K562 (cell line): ENCODE measurements at regions not wholly inside any gene's neighbourhood (a gene's known extent, or its start where the extent isn't known, plus 50 kb on each side); places are given as distances from the start of the nearest gene placed in this dataset.

ENCODE experiments used
- ATAC-seq: fragments of 200-7000 bp; cut with Tn5 transposase; 3 replicates; pipeline ENCODE4 v1.9.1; 2020; ENCODE audit warnings: moderate library complexity
- BruUV-seq: library from RNA; stranded (reverse); fragments of 400-500 nt; replicated peaks from 2 replicates; lab custom pipeline; 2021; lab: Mats Ljungman, UMichigan
- CTCF ChIA-PET: fragments of 300-600 bp; formaldehyde crosslinking; extraction: SDS; loops from one replicate; lab custom pipeline; 2021; ENCODE audit warnings: low intra/inter-chr PET ratio; lab: Yijun Ruan, JAX
- POLR2A ChIA-PET: fragments of 300-600, 350-650 bp; sonication (Branson Sonifier 250); formaldehyde crosslinking; extraction: SDS; loops from one replicate; lab custom pipeline; 2021; ENCODE audit warnings: antibody characterized with exemption, inconsistent platforms; lab: Yijun Ruan, JAX
- DNase-seq, 4 experiments: peaks; one replicate each; pipeline versions ENCODE4 v3.0.0 to v3.0.0-alpha.2; 2011 to 2018; ENCODE audit warnings: low spot score in 3 of 4, mixed read lengths in 3 of 4; ENCODE audit errors: extremely low read depth in 1 of 4
- FAIRE-seq: peaks from 2 replicates; lab custom pipeline; 2011; peaks lifted over from hg19 to GRCh38; lab: Jason Lieb, UNC
- H2AFZ ChIP-seq: 2 replicates; pipeline ENCODE4 v1.6.0; 2011; ENCODE audit warnings: low read depth, low read length, control low read depth, inconsistent platforms
- H3K27ac ChIP-seq: fragments of 200-600 bp; 3 replicates; pipeline ENCODE4 v1.8.0; 2011; ENCODE audit warnings: low read depth, mild to moderate bottlenecking, control low read depth, inconsistent platforms, low read length, moderate library complexity, mixed read lengths; ENCODE audit errors: extremely low read depth
- H3K27me3 ChIP-seq, 2 experiments: fragments of 300-600 bp in 1 of 2; 2 replicates in 1 of 2; 3 replicates in 1 of 2; pipeline versions ENCODE4 v1.6.0 to v1.8.0; 2011; ENCODE audit warnings: inconsistent platforms in 2 of 2, low read length in 2 of 2, mild to moderate bottlenecking in 1 of 2, mixed read lengths in 1 of 2, moderate library complexity in 1 of 2; ENCODE audit not compliant: control insufficient read depth in 2 of 2, insufficient read depth in 2 of 2
- H3K36me3 ChIP-seq: fragments of 300-600 bp; 3 replicates; pipeline ENCODE4 v1.8.0; 2011; ENCODE audit warnings: mild to moderate bottlenecking, low read length, inconsistent platforms; ENCODE audit not compliant: control insufficient read depth, insufficient read depth
- H3K4me1 ChIP-seq, 2 experiments: fragments of 200-600 bp in 1 of 2; replicated peaks in 1 of 2; 2 replicates in 1 of 2; 3 replicates in 1 of 2; pipeline versions ENCODE4 v1.5.1 to v1.8.0; 2011; ENCODE audit warnings: inconsistent platforms in 2 of 2, low read length in 2 of 2, mild to moderate bottlenecking in 1 of 2, mixed read lengths in 1 of 2, moderate library complexity in 1 of 2; ENCODE audit not compliant: control insufficient read depth in 2 of 2, insufficient read depth in 2 of 2
- H3K4me2 ChIP-seq: 2 replicates; pipeline ENCODE4 v1.6.1; 2011; ENCODE audit warnings: low read length, control low read depth, inconsistent platforms, mixed read lengths; ENCODE audit not compliant: insufficient read depth
- H3K4me3 ChIP-seq: fragments of 200-600 bp; sonication (generic), shearing (Covaris generic); 2 replicates; pipeline ENCODE4 v1.5.1; 2016; ENCODE audit warnings: control low read depth, inconsistent platforms
- H3K79me2 ChIP-seq: fragments of 200-600 bp; 3 replicates; pipeline ENCODE4 v1.8.0; 2011; ENCODE audit warnings: low read length, inconsistent platforms; ENCODE audit not compliant: control insufficient read depth, insufficient read depth
- H3K9ac ChIP-seq, 2 experiments: 2 replicates each; pipeline versions ENCODE4 v1.6.0 to v1.6.1; 2011; ENCODE audit warnings: low read depth in 2 of 2, low read length in 2 of 2, control low read depth in 1 of 2, inconsistent platforms in 1 of 2, mild to moderate bottlenecking in 1 of 2, mixed read lengths in 1 of 2; ENCODE audit not compliant: insufficient read depth in 1 of 2
- H3K9me1 ChIP-seq: one replicate; pipeline ENCODE4 v1.6.0; 2011; ENCODE audit warnings: inconsistent platforms, mild to moderate bottlenecking, low read length, moderate library complexity; ENCODE audit not compliant: control insufficient read depth, insufficient read depth
- H3K9me3 ChIP-seq: replicated peaks from 2 replicates; pipeline ENCODE4 v1.5.1; 2011; ENCODE audit warnings: low read depth, low read length, inconsistent platforms; ENCODE audit not compliant: control insufficient read depth, insufficient read depth
- H4K20me1 ChIP-seq: replicated peaks from 2 replicates; pipeline ENCODE4 v1.6.1; 2011; ENCODE audit warnings: low read length, inconsistent platforms, mixed read lengths; ENCODE audit not compliant: control insufficient read depth, insufficient read depth
- CREB3 ChIP-seq: fragments of 450-650 bp; conservative IDR thresholded peaks from 2 replicates; pipeline ENCODE4 v1.6.1; 2016; ENCODE audit warnings: missing genetic modification characterization, low read depth, mild to moderate bottlenecking, missing compliant biosample characterization, moderate library complexity
- DACH1 ChIP-seq: fragments of 450-650 bp; IDR thresholded peaks from 2 replicates; pipeline ENCODE4 v1.6.1; 2018; ENCODE audit not compliant: partially characterized antibody
- EGR1 ChIP-seq: fragments of 450-650 bp; conservative IDR thresholded peaks from 2 replicates; pipeline ENCODE4 v1.6.1; 2017; ENCODE audit warnings: mild to moderate bottlenecking
- KAT7 ChIP-seq: sonication (generic); formaldehyde crosslinking; IDR thresholded peaks from 2 replicates; pipeline ENCODE4 v1.8.0; 2022; ENCODE audit warnings: missing genetic modification reagents, mild to moderate bottlenecking, borderline replicate concordance
- KDM1A ChIP-seq, 2 experiments: fragments of 450-650 bp; IDR thresholded peaks; 2 replicates each; pipeline ENCODE4 v1.6.1; 2016; ENCODE audit warnings: mild to moderate bottlenecking in 2 of 2
- MCM5 ChIP-seq: fragments of 450-650 bp; IDR thresholded peaks from 2 replicates; pipeline ENCODE4 v1.6.1; 2016; ENCODE audit warnings: low read depth
- NCOA4 ChIP-seq: fragments of 450-650 bp; IDR thresholded peaks from 2 replicates; pipeline ENCODE4 v1.6.1; 2018; ENCODE audit warnings: mild to moderate bottlenecking; ENCODE audit not compliant: partially characterized antibody
- RAD21 ChIP-seq, 2 experiments: fragments of 250-450 bp in 1 of 2; fragments of 450-650 bp in 1 of 2; sonication (Bioruptor Pico) in 1 of 2; formaldehyde crosslinking in 1 of 2; IDR thresholded peaks in 1 of 2; conservative IDR thresholded peaks in 1 of 2; 2 replicates each; pipeline versions ENCODE4 v1.4.0 to v1.8.0; 2020 to 2022; ENCODE audit warnings: mild to moderate bottlenecking in 2 of 2, moderate library complexity in 1 of 2
- ZBTB33 ChIP-seq: sonication (generic); formaldehyde crosslinking; IDR thresholded peaks from 2 replicates; pipeline ENCODE4 v1.8.1; 2023; ENCODE audit warnings: mild to moderate bottlenecking, missing genetic modification reagents
- ZNF3 ChIP-seq: fragments of 250-450 bp; sonication (Bioruptor Pico); IDR thresholded peaks from 2 replicates; pipeline ENCODE4 v1.5.0; 2021; ENCODE audit warnings: mild to moderate bottlenecking, moderate library complexity
- WGBS: fragments of 100-300 bp; shearing (Covaris generic); methylation state at CpG from one replicate; pipeline ENCODE4 v1.1.6; 2016; ENCODE audit warnings: low coverage, mixed read lengths; ENCODE audit not compliant: insufficient coverage; ENCODE audit errors: missing lambda C conversion rate; 5-methylcytosine and 5-hydroxymethylcytosine counted together
- in situ Hi-C: fragments of 300-500 bp; cut with MboI; formaldehyde crosslinking; loops from 4 replicates; pipeline ENCODE4 v1.15.0; 2018; ENCODE audit warnings: inconsistent platforms, mixed read lengths
- intact Hi-C: fragments of 100-400 bp; cut with micrococcal nuclease; formaldehyde crosslinking; loops from 2 replicates; pipeline ENCODE4 v1.14.2; 2022
- TF ChIP-seq, protein P1 (sequence below), 3 experiments: IDR thresholded peaks in 2 of 3; conservative IDR thresholded peaks in 1 of 3; 2 replicates each; pipeline ENCODE4 v1.5.1; 2011 to 2012; ENCODE audit warnings: low read length in 3 of 3, mild to moderate bottlenecking in 3 of 3, control low read depth in 2 of 3, improper control_type of control experiment in 1 of 3, inconsistent platforms in 1 of 3, low read depth in 1 of 3, mixed read lengths in 1 of 3, moderate library complexity in 1 of 3; ENCODE audit not compliant: insufficient read depth in 2 of 3
- TF ChIP-seq, protein P2 (sequence below): IDR thresholded peaks from 3 replicates; pipeline ENCODE4 v1.6.1; 2011; ENCODE audit warnings: borderline replicate concordance, mild to moderate bottlenecking; ENCODE audit not compliant: insufficient read length, insufficient read depth

GRCh38 chr14:100653409-100653808, 66.2 kb upstream of the BEGAIN start:
- in situ Hi-C loops = no loop called here
- ATAC-seq = peak; percentile 62
- TF ChIP-seq ZBTB33 = peak; percentile 87
- no peak for TF ChIP-seq KDM1A (IDR thresholded peaks at IDR 0.05)
- TF ChIP-seq, protein P1, sequence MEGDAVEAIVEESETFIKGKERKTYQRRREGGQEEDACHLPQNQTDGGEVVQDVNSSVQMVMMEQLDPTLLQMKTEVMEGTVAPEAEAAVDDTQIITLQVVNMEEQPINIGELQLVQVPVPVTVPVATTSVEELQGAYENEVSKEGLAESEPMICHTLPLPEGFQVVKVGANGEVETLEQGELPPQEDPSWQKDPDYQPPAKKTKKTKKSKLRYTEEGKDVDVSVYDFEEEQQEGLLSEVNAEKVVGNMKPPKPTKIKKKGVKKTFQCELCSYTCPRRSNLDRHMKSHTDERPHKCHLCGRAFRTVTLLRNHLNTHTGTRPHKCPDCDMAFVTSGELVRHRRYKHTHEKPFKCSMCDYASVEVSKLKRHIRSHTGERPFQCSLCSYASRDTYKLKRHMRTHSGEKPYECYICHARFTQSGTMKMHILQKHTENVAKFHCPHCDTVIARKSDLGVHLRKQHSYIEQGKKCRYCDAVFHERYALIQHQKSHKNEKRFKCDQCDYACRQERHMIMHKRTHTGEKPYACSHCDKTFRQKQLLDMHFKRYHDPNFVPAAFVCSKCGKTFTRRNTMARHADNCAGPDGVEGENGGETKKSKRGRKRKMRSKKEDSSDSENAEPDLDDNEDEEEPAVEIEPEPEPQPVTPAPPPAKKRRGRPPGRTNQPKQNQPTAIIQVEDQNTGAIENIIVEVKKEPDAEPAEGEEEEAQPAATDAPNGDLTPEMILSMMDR (IDR thresholded peaks at IDR 0.05 in 2 of 3, conservative IDR thresholded peaks at IDR 0.05 in 1 of 3; ENCODE audit: insufficient read depth in 2 of 3, low read depth in 1 of 3, low read length in 3 of 3) = peak; percentile 77 to 82 (median 77)
- TF ChIP-seq MCM5 = no peak
- TF ChIP-seq, protein P2, sequence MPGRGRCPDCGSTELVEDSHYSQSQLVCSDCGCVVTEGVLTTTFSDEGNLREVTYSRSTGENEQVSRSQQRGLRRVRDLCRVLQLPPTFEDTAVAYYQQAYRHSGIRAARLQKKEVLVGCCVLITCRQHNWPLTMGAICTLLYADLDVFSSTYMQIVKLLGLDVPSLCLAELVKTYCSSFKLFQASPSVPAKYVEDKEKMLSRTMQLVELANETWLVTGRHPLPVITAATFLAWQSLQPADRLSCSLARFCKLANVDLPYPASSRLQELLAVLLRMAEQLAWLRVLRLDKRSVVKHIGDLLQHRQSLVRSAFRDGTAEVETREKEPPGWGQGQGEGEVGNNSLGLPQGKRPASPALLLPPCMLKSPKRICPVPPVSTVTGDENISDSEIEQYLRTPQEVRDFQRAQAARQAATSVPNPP = no peak
- TF ChIP-seq KAT7 (CRISPR knock-in tag) = no peak
- no peak for TF ChIP-seq ZNF3 (CRISPR knock-in tag)
- peak; percentile 62 to 82 for TF ChIP-seq RAD21 (CRISPR knock-in tag; conservative IDR thresholded peaks at IDR 0.05 in 1 of 2, IDR thresholded peaks at IDR 0.05 in 1 of 2)
- TF ChIP-seq CREB3 (tag) = no peak
- peak; percentile 19 for TF ChIP-seq DACH1
- TF ChIP-seq EGR1 = peak; percentile 69
- no peak for TF ChIP-seq NCOA4

More at GRCh38 chr14:100653409-100653808, 66.2 kb upstream of the BEGAIN start:
- Histone ChIP-seq H3K4me1 (peaks cover 9 to 26% of the 10 kb centered on the region in 2 experiments; a peak in 4 of 5 replicates), H3K9ac (no peak overlapping the region), H4K20me1 (no peaks in the 10 kb centered on the region), H3K36me3 (no peaks in the 10 kb centered on the region), H2AFZ (no peak overlapping the region), H3K4me3 (no peak overlapping the region), H3K9me1 (peaks cover 2% of the 10 kb centered on the region), H3K27ac (no peak overlapping the region), H3K4me2 (no peak overlapping the region), H3K9me3 (no peaks in the 10 kb centered on the region), H3K79me2 (no peaks in the 10 kb centered on the region), H3K27me3 (no peaks in the 10 kb centered on the region; a peak in 1 of 5 replicates)
- DNase-seq (peak; percentile 41 to 64 (median 50)), FAIRE-seq (peak; percentile 52)
- intact Hi-C loops = no loop called here
- ChIA-PET CTCF (interaction anchor here (1.3 to 4.5 kb wide), 2 partner anchors 236 to 269 kb away, joined by 5 to 28 read pairs; no protein-coding TSS in a partner anchor), POLR2A (interaction anchor here (0.6 to 0.9 kb wide), 2 partner anchors 271 to 1214 kb away, joined by 3 to 4 read pairs; no protein-coding TSS in a partner anchor)
- WGBS = 23% methylated on average over 15 of the region's 15 CpGs
- no TSS peak for BruUV-seq
